Transverse colon (tissue), 4 donors: ENCODE measurements at regions not wholly inside any gene's neighbourhood (a gene's known extent, or its start where the extent isn't known, plus 50 kb on each side); places are given as distances from the start of the nearest gene placed in this dataset.

Source experiments
- DNase-seq: peaks from one replicate; pipeline ENCODE4 v3.0.0-alpha.2; 2019
- H3K27ac ChIP-seq, 4 donors: fragments of 200-600 bp; sonication (generic); 2 replicates each; pipeline ENCODE4 v1.5.1; 2016 to 2018; ENCODE audit warnings: inconsistent platforms in 4 of 4
- H3K27me3 ChIP-seq: fragments of 200-600 bp; sonication (generic); 2 replicates; pipeline ENCODE4 v1.5.1; 2017; ENCODE audit warnings: inconsistent platforms
- H3K36me3 ChIP-seq, 4 donors: fragments of 200-600 bp; sonication (generic); 2 replicates each; pipeline ENCODE4 v1.5.1; 2017 to 2019; ENCODE audit warnings: inconsistent platforms in 4 of 4
- H3K4me1 ChIP-seq, 4 donors: fragments of 200-600 bp; sonication (generic); 2 replicates each; pipeline ENCODE4 v1.5.1; 2017 to 2020; ENCODE audit warnings: inconsistent platforms in 4 of 4
- H3K4me3 ChIP-seq, 4 donors: fragments of 200-600 bp; sonication (generic); 1 replicate in 1 of 4; 2 replicates in 3 of 4; pipeline versions ENCODE4 v1.5.1 to v1.6.1; 2017 to 2019; ENCODE audit warnings: inconsistent platforms in 4 of 4
- H3K9me3 ChIP-seq, 2 donors: fragments of 200-600 bp; sonication (generic); 2 replicates each; pipeline ENCODE4 v1.5.1; 2017 to 2019; ENCODE audit warnings: inconsistent platforms in 2 of 2
- EP300 ChIP-seq: sonication (generic); formaldehyde crosslinking; IDR thresholded peaks from one replicate; pipeline ENCODE4 v1.6.1; 2017; ENCODE audit warnings: antibody characterized with exemption, low read depth
- POLR2A ChIP-seq: fragments of 450-650 bp; IDR thresholded peaks from one replicate; pipeline ENCODE4 v1.6.1; 2016; ENCODE audit warnings: antibody characterized with exemption, mild to moderate bottlenecking, moderate library complexity
- POLR2AphosphoS5 ChIP-seq, 3 donors: sonication (generic); formaldehyde crosslinking; IDR thresholded peaks; one replicate each; pipeline ENCODE4 v1.6.1; 2016; ENCODE audit warnings: antibody characterized with exemption in 3 of 3
- WGBS, 2 donors: methylation state at CpG; one replicate each; pipeline ENCODE4 v1.1.5; 2018; ENCODE audit warnings: low coverage in 1 of 2; 5-methylcytosine and 5-hydroxymethylcytosine counted together
- in situ Hi-C, 4 donors: fragments of 200-750 bp; cut with MboI; loops; one replicate each; pipeline versions ENCODE4 v1.15.0 to v1.15.1; 2017; ENCODE audit warnings: low sequenced_read_pairs in 3 of 4, low pct_ligation_motif_present in 1 of 4, low pct_unique_long_range_greater_than_20kb in 1 of 4
- intact Hi-C: fragments of 100-400 bp; cut with DNase I; formaldehyde crosslinking; loops from one replicate; pipeline ENCODE4 v1.15.1; 2023; ENCODE audit warnings: low total_unique reads
- TF ChIP-seq, protein P1 (sequence below), 5 experiments: fragments of 200-600 bp in 3 of 5; fragments of 450-650 bp in 2 of 5; sonication (generic) in 3 of 5; IDR thresholded peaks; 1 replicate in 2 of 5; 2 replicates in 3 of 5; pipeline ENCODE4 v1.5.1; 2016 to 2017; ENCODE audit warnings: antibody characterized with exemption in 5 of 5, inconsistent platforms in 3 of 5, mild to moderate bottlenecking in 2 of 5, moderate library complexity in 1 of 5

DNA sequence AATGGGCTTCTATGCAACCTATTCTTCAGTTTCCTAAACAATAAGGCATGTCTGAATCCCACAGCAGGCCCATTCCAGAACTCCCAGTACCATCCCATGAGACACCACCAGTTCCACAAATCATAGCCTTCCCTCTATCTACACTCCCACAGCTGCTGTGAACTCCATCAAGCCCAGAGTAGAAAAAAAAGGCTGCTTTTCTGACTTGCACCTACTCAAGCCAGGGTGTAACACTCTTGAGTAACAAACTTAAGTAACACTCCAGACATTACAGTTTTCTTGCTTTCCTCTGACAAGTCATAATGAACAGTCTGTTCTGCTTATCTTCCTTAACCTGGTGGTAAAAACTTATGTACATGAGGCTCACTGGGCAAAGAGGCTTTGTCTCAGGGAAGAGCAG lies 283.1 kb downstream of the NFKBIZ start:
- intact Hi-C loops = no loop called here
- Histone ChIP-seq H3K9me3 (no peaks in the 10 kb centered on the region), H3K27me3 (no peaks in the 10 kb centered on the region), H3K27ac (no peak overlapping the region), H3K36me3 (no peaks in the 10 kb centered on the region), H3K4me1 (peaks cover 0 to 27% (median 12%) of the 10 kb centered on the region in 4 donors), H3K4me3 (no peak overlapping the region)
- in situ Hi-C loops = no loop called here
- DNase-seq = no peak
- no peak for TF ChIP-seq POLR2A
- TF ChIP-seq, protein P1, sequence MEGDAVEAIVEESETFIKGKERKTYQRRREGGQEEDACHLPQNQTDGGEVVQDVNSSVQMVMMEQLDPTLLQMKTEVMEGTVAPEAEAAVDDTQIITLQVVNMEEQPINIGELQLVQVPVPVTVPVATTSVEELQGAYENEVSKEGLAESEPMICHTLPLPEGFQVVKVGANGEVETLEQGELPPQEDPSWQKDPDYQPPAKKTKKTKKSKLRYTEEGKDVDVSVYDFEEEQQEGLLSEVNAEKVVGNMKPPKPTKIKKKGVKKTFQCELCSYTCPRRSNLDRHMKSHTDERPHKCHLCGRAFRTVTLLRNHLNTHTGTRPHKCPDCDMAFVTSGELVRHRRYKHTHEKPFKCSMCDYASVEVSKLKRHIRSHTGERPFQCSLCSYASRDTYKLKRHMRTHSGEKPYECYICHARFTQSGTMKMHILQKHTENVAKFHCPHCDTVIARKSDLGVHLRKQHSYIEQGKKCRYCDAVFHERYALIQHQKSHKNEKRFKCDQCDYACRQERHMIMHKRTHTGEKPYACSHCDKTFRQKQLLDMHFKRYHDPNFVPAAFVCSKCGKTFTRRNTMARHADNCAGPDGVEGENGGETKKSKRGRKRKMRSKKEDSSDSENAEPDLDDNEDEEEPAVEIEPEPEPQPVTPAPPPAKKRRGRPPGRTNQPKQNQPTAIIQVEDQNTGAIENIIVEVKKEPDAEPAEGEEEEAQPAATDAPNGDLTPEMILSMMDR (IDR thresholded peaks at IDR 0.05) = no peak
- no peak for TF ChIP-seq EP300
- TF ChIP-seq POLR2AphosphoS5 (IDR thresholded peaks at IDR 0.05) = no peak

DNA sequence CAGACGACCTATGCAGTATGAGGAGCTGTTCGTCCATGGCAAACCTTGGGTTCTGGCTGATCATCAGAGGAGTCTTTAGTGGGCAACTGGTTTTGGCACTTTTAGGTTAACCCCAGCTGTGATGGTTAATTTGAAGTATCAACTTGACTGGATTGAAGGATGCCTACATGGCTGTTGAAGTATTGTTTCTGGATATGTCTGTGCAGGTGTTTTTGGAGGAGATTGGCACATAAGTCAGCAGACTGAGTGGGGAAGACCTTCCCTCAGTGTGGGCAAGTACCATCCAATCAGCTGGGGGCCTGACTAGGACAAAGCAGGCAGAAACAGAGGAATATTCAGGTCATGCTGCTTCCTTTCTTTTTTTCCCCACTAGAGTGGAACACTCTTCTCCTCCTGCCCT lies 284.1 kb downstream of the NFKBIZ start:
- TF ChIP-seq POLR2AphosphoS5 (IDR thresholded peaks at IDR 0.05) (no peak), EP300 (no peak), POLR2A (no peak)
- TF ChIP-seq, protein P1 (IDR thresholded peaks at IDR 0.05) = no peak
- Histone ChIP-seq H3K27ac (no peak overlapping the region), H3K4me1 (peaks cover 0 to 27% (median 12%) of the 10 kb centered on the region in 4 donors), H3K36me3 (no peaks in the 10 kb centered on the region), H3K9me3 (no peaks in the 10 kb centered on the region), H3K27me3 (no peaks in the 10 kb centered on the region), H3K4me3 (no peak overlapping the region)
- in situ Hi-C loops = no loop called here
- WGBS, 2 donors = 94% methylated on average over 2 of the region's 2 CpGs
- intact Hi-C loops = no loop called here
- no peak for DNase-seq

DNA sequence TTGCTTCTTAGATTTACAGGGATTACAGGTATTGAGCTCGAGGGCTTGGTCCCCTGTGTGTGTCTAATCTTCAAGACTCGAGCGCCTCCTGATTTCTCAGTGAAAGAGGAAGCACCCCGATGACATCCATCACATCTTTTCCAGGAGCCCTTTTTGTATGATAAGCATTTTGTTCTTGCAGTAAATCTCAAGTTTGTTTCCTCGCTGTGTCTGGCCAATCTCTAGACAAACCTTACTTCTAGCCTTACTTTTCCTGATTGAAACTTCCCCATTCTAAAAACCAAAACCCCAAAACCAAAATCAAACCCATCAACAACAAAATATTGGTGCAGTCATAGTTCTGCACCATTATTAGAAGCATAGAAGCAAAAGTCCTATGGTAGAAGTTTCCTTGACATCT lies 286.0 kb downstream of the NFKBIZ start:
- H3K4me3 ChIP-seq = no peak overlapping the region
- no peaks in the 10 kb centered on the region for H3K9me3 ChIP-seq
- no peak for DNase-seq
- no peaks in the 10 kb centered on the region for H3K36me3 ChIP-seq
- intact Hi-C loops = no loop called here
- peaks cover 0 to 18% (median 5%) of the 10 kb centered on the region in 4 donors for H3K4me1 ChIP-seq
- no peaks in the 10 kb centered on the region for H3K27me3 ChIP-seq
- H3K27ac ChIP-seq = no peak overlapping the region
- TF ChIP-seq, protein P1 (IDR thresholded peaks at IDR 0.05) = no peak
- no peak for TF ChIP-seq POLR2AphosphoS5 (IDR thresholded peaks at IDR 0.05)
- TF ChIP-seq POLR2A = no peak
- no peak for TF ChIP-seq EP300
- in situ Hi-C loops = no loop called here
- 80 to 95% methylated on average over 2 to 5 of the region's 5 CpGs for WGBS, 2 donors

DNA sequence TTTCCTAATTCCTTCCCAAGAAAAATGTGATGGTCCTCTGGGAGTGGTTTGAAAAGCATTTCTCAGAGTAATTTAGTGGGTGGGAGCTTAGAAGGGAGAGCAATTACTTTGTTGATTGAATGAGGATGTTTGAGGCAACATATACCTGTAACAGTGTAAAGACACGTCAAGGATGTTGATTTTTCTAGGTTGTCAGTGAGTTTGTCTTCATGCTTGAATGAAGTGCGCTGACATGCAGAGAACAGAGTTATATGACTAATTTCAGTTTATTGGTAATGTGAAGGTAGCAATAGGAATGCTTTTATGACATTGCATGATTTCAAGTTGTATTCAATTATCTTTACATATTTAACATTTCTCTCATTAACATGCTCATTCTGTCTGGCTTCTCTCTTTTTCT lies 286.9 kb downstream of the NFKBIZ start:
- no peak overlapping the region for H3K4me3 ChIP-seq
- H3K9me3 ChIP-seq = no peaks in the 10 kb centered on the region
- peaks cover 0 to 17% (median 2%) of the 10 kb centered on the region in 4 donors for H3K4me1 ChIP-seq
- WGBS, 2 donors = 54 to 58% methylated on average over 2 of the region's 2 CpGs
- no peak for DNase-seq
- H3K27me3 ChIP-seq = no peaks in the 10 kb centered on the region
- no peak overlapping the region for H3K27ac ChIP-seq
- in situ Hi-C loops (no loop called here), intact Hi-C loops (no loop called here)
- no peaks in the 10 kb centered on the region for H3K36me3 ChIP-seq
- no peak for TF ChIP-seq POLR2A
- TF ChIP-seq EP300 = no peak
- TF ChIP-seq POLR2AphosphoS5 (IDR thresholded peaks at IDR 0.05) = no peak
- TF ChIP-seq, protein P1 (IDR thresholded peaks at IDR 0.05) = no peak
